Fibroblast of pulmonary artery (primary cell): ENCODE measurements at regions not wholly inside any gene's neighbourhood (a gene's known extent, or its start where the extent isn't known, plus 50 kb on each side); places are given as distances from the start of the nearest gene placed in this dataset.
A peak's percentile ranks its signal among the peaks of the same experiment; 100 is the strongest.

ENCODE experiments used
- DNase-seq: peaks from one replicate; pipeline ENCODE4 v3.0.0-alpha.2; 2010; ENCODE audit warnings: low read depth
- H3K4me3 ChIP-seq: replicated peaks from 2 replicates; pipeline ENCODE4 v1.5.1; 2011; ENCODE audit warnings: low read depth, mild to moderate bottlenecking, control low read depth, low read length, moderate library complexity
- TF ChIP-seq, protein P1 (sequence below): IDR thresholded peaks from 2 replicates; pipeline ENCODE4 v1.5.1; 2011; ENCODE audit warnings: mild to moderate bottlenecking, control low read depth, low read length, inconsistent platforms; ENCODE audit errors: missing control alignments

DNA sequence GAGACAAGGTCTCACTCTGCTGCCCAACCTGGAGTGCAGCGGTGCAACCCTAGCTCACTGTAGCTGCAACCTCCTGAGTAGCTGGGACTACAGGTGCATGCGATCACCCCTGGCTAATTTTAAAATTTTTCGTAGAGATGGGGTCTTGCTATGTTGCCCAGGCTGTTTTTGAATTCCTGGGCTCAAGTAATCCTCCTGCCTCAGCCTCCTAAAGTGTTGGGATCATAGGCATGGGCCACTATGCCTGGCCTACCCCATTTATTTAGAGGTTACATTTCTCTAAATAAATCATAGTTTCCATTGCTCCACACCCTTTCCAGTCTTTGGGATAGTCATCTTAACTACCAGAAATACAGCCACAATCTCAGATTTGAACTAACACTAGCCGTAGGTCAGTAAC lies 134.7 kb upstream of the CITED2 start:
- TF ChIP-seq, protein P1, sequence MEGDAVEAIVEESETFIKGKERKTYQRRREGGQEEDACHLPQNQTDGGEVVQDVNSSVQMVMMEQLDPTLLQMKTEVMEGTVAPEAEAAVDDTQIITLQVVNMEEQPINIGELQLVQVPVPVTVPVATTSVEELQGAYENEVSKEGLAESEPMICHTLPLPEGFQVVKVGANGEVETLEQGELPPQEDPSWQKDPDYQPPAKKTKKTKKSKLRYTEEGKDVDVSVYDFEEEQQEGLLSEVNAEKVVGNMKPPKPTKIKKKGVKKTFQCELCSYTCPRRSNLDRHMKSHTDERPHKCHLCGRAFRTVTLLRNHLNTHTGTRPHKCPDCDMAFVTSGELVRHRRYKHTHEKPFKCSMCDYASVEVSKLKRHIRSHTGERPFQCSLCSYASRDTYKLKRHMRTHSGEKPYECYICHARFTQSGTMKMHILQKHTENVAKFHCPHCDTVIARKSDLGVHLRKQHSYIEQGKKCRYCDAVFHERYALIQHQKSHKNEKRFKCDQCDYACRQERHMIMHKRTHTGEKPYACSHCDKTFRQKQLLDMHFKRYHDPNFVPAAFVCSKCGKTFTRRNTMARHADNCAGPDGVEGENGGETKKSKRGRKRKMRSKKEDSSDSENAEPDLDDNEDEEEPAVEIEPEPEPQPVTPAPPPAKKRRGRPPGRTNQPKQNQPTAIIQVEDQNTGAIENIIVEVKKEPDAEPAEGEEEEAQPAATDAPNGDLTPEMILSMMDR = no peak
- DNase-seq = no peak
- no peak overlapping the region for H3K4me3 ChIP-seq

DNA sequence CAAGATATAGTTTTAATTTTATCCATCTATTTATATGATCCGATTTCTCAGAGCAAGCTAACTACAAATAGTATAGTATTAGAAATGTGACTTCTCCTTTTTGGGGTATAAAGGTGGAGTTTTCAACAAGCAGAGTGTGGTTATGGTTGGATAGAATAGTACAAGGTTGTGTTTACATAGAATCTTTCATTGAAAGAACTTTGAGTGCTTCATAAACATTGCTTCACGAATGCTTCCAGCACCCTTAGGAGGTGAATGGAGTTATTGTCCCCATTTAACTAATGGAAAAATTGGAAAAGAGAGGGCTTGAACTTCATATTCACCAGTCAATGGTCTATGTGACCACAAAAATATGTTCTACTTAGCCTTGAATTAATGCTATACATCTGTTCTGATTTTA lies 134.1 kb upstream of the CITED2 start:
- TF ChIP-seq, protein P1 = no peak
- H3K4me3 ChIP-seq = no peak overlapping the region
- DNase-seq = no peak

DNA sequence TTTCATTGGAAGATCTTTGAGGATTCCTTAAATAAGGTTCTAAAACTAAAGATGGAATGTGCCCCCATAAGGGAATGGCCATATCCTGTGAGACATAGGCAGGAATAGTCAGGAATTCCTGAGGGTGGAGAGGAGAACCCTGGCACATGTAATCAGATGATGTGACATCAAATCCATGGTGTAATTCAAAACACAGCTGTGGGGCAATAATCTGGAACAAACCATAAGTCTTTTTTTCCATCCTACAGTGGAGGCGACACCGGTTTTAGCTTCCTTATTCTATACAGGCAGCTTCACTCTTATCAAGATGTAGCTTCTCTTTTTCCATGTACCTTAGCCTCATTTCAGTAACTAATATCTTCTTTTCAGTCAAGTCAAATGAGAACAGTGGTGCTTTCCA lies 133.6 kb upstream of the CITED2 start:
- peak; percentile 46 for DNase-seq
- no peak overlapping the region for H3K4me3 ChIP-seq
- TF ChIP-seq, protein P1 = no peak

DNA sequence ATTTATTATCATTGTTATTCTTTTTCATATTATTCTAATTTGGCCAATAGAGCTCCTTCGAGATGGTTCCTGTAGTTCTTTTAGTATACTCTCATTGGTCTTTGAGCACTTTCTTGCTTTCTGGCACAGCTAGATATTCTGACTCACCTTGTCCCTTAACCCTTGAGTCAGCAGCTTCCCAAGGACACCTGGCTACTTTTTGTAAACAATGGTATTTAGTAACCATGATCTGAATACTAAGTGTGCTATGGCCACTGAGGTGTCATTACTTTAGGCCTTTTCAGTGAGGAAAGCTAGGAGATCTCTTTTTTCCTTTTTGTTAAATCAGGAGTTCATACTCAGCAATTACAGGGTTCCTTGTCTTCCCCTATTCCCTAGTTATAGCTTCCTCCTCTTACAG lies 126.5 kb upstream of the CITED2 start:
- no peak for DNase-seq
- no peak overlapping the region for H3K4me3 ChIP-seq
- TF ChIP-seq, protein P1 = no peak

DNA sequence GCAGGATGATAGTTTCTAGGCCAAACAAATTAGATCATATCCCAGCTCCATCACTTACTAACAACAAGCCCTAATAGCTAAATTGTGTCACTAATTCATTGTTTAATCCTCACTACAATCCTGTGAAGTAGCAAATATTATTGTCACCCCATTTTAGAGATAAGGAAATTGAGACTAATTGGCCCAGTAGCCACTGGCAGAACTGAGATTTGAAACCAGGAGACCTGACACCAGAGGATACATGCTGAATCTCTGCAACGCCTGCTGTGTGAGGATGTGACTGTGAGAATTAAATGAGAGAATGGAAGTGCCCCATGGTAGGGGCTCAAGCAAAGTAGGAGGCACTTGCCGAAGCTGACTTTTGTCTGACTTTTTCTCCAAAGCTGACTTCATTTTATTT lies 124.3 kb upstream of the CITED2 start:
- H3K4me3 ChIP-seq = no peak overlapping the region
- TF ChIP-seq, protein P1 = no peak
- DNase-seq = no peak

DNA sequence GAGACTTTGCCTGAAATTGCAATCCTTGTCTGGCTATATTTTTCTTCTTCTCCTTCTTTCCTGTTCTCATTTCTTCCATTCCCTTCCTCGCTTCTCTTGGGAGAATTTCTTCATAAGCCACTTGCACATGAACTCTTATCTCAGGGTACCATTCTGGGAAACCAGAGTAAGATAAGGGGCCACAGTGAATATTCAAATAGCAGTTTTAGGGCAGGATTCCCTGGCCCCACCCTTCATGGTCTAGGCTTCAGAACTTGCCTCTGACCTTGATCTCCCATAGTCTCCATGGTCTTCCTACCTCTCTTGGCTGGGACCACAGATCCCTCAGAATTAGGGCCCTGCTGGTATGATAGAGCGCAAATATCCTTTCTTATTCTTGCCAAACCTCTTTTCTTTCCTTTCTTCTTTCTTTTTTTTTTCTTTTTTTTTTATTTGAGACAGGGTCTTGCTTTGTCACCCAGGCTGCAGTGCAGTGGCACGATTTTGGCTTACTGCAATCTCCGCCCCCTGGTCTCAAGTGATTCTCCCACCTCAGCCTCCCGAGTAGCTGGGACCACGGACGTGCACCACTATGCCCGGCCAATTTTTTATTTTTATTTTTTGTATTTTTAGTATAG lies 123.0 kb upstream of the CITED2 start:
- no peak for DNase-seq
- TF ChIP-seq, protein P1 = no peak
- H3K4me3 ChIP-seq = no peak overlapping the region

DNA sequence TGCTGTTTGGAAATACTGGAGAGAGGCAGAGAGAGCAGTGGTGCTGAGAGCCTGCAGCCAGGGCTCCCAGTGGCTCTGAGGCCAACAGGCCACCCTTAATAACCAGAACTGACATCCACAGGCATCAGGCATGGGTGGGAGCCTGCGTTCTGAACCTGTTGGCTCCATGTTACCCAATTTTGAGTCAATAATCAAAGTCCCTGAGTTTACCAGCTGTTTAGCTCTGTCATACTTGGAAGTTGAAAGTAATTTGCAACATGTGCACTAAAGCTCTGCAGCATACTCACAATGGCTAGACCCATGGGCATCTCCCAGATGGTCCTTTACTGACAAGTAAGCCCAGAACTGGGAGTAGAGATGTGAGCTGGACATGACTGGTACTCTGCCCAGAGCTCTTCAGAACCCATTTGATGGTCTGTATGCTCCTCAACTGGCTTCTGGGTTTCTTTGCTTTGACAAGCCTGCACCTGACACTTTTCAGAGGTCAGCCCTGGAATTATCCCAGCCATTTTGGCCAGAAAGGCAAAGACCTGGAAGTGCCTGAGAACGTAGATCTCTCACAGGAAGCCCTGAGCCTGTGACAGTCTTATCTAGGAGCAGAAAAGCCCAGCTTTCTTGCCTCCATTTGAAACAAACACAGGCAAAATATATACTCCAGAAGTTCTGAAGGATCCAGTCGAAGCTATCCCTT lies 122.4 kb upstream of the CITED2 start:
- TF ChIP-seq, protein P1 = no peak
- H3K4me3 ChIP-seq = no peak overlapping the region
- DNase-seq = no peak
